ENCODE measurements at regions not wholly inside any gene's neighbourhood (a gene's known extent, or its start where the extent isn't known, plus 50 kb on each side); places are given as distances from the start of the nearest gene placed in this dataset.

DNA sequence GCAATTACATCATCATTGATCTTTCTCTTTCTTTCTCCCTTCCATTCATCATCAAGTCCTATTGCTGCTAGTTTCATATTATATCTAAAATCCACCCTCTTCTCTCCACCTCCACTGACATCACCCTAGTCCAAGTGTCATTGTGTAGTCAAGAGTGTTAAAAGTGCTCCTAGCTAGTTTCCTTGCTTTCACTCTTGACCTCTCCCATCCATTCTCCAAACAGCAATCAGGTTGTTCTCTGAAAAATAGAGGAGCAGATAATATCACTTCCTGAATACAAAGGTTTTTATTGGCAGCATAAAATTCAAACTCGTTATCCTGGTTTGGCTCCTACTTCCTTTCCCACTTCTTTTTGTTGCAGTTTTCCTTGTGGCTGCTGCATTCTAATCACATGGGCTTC, 61.6 kb upstream of the PHF14 start:
- peaks cover 6% of the 10 kb centered on the region for H3K9me3 Mint-ChIP-seq
- H3K4me1 Mint-ChIP-seq = peaks cover 17% of the 10 kb centered on the region
- TF ChIP-seq, protein P1, sequence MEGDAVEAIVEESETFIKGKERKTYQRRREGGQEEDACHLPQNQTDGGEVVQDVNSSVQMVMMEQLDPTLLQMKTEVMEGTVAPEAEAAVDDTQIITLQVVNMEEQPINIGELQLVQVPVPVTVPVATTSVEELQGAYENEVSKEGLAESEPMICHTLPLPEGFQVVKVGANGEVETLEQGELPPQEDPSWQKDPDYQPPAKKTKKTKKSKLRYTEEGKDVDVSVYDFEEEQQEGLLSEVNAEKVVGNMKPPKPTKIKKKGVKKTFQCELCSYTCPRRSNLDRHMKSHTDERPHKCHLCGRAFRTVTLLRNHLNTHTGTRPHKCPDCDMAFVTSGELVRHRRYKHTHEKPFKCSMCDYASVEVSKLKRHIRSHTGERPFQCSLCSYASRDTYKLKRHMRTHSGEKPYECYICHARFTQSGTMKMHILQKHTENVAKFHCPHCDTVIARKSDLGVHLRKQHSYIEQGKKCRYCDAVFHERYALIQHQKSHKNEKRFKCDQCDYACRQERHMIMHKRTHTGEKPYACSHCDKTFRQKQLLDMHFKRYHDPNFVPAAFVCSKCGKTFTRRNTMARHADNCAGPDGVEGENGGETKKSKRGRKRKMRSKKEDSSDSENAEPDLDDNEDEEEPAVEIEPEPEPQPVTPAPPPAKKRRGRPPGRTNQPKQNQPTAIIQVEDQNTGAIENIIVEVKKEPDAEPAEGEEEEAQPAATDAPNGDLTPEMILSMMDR (IDR thresholded peaks at IDR 0.05; ENCODE audit: unreplicated experiment in 3 of 3) = no peak
- H3K27me3 Mint-ChIP-seq (ENCODE audit: low read depth) = no peaks in the 10 kb centered on the region
- H3K27ac Mint-ChIP-seq = no peak overlapping the region
- H3K4me3 Mint-ChIP-seq = no peak overlapping the region
- H3K36me3 Mint-ChIP-seq (ENCODE audit: low read depth) = peaks cover 4% of the 10 kb centered on the region

DNA sequence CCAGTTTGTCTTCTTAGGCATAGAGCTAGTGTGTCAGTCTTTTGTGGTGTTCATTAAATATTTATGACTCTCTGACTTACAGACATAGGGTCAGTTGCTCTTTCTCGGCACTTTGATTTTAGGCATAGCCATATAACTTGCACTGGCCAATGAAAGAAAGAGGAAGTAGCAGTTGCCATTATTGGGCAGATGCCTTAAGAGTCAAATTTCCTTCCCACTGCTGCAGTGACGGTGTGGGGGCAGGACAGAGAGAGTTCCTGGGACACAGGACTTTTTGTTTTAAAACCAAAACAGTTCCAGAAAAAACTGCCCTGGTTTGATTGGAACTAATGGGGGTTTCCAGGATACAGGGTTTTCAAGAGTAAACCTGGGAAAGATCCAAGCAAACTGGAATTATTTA, 60.2 kb upstream of the PHF14 start:
- Mint-ChIP-seq H3K27me3 (ENCODE audit: low read depth) (no peaks in the 10 kb centered on the region), H3K4me3 (no peak overlapping the region), H3K4me1 (peaks cover 17% of the 10 kb centered on the region), H3K9me3 (peaks cover 6% of the 10 kb centered on the region), H3K27ac (peak overlapping the region; percentile 44 to 61 (median 53)), H3K36me3 (ENCODE audit: low read depth) (peaks cover 4% of the 10 kb centered on the region)
- TF ChIP-seq, protein P1 (IDR thresholded peaks at IDR 0.05; ENCODE audit: unreplicated experiment in 3 of 3) = no peak

DNA sequence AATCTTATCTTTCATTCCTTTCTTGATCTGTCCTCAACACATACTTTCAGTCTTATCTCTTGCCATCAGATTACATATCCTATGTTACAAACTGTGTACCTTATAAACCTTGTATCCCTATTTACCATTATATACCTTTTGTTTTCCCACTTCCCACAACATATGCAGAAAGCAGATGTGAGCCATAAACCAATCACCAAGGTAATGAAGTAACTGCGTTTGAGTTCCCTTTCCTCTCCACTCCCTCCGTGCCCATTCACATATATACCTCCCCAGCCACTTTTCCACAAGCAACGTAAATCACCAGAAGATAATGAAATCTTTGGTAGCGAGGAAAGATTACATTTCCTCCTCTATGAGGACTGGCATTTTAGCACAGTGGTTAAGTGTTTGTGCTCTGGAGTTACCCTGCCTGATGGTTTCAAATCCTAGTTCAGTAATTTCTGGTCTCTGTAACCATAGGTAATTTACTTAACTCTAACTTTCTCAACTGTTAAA, 55.5 kb upstream of the PHF14 start:
- Mint-ChIP-seq H3K27me3 (ENCODE audit: low read depth) (no peaks in the 10 kb centered on the region), H3K27ac (no peak overlapping the region), H3K4me1 (peaks cover 16% of the 10 kb centered on the region), H3K36me3 (ENCODE audit: low read depth) (no peaks in the 10 kb centered on the region), H3K4me3 (no peak overlapping the region), H3K9me3 (no peaks in the 10 kb centered on the region)
- TF ChIP-seq, protein P1 (IDR thresholded peaks at IDR 0.05; ENCODE audit: unreplicated experiment in 3 of 3) = no peak

DNA sequence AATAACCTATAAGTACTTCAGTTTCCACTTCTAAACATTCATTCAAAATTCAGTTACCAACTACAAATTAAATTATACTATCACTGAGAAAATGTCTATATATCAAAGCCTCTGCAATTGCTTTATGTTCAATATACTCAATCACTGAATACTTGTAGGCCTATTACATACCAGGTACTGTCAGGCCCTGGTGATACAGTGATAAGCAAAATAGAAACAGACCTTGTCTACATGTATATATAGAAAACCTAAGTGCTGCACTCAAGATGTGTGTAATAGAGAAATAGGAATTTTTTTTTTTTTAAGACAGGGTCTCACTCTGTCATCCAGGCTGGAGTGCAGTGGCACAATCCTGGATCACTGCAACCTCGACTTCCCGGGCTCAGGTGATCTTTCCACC, 53.7 kb upstream of the PHF14 start:
- Mint-ChIP-seq H3K9me3 (no peaks in the 10 kb centered on the region), H3K4me3 (no peak overlapping the region), H3K27me3 (ENCODE audit: low read depth) (no peaks in the 10 kb centered on the region), H3K36me3 (ENCODE audit: low read depth) (no peaks in the 10 kb centered on the region), H3K4me1 (no peaks in the 10 kb centered on the region), H3K27ac (no peak overlapping the region)
- TF ChIP-seq, protein P1 (IDR thresholded peaks at IDR 0.05; ENCODE audit: unreplicated experiment in 3 of 3) = no peak
